ENCODE measurements at regions not wholly inside any gene's neighbourhood (a gene's known extent, or its start where the extent isn't known, plus 50 kb on each side); places are given as distances from the start of the nearest gene placed in this dataset.
"Not testable (repeated sequence)": the region's sequence is repeated elsewhere in the genome, so short reads cannot be mapped to it uniquely, and the experiment has no call there.

GRCh38 chr3:14272959-14273560 lies 94.4 kb downstream of the LSM3 start:
- not testable (repeated sequence) for TF ChIP-seq CTCF (conservative IDR thresholded peaks at IDR 0.05; ENCODE audit: low read depth, low read length); EZH2 (IDR thresholded peaks at IDR 0.05; ENCODE audit: borderline replicate concordance, low read depth, low read length, poor library complexity, severe bottlenecking)

All from A673 (cell line).